NCI-H2029 treated with DMSO at 0.1 percent for 48 hours (cell line): ENCODE measurements at regions not wholly inside any gene's neighbourhood (a gene's known extent, or its start where the extent isn't known, plus 50 kb on each side); places are given as distances from the start of the nearest gene placed in this dataset.
"Not testable (repeated sequence)": the region's sequence is repeated elsewhere in the genome, so short reads cannot be mapped to it uniquely, and the experiment has no call there.

Experiments used
- DNase-seq: peaks from one replicate; lab custom pipeline; 2025; lab: John Stamatoyannopoulos, UW

DNA sequence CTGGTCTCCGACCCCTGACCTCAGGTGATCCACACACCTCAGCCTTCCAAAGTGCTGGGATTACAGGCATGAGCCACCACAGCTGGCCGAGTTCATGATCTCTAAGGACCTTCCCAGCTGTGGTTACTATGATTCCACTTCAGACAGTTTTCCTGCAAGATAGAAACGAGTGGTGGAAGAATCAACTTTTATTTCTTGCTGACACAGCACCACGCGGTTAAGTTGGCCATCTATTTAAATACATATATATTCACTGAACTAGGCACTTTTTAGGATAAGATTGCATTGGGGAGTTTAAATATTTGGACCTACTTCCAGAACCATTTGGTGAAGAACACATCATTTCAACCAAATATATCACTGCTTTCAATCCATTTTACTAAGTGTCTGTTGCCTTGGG, 213.4 kb downstream of the TBX5 start:
- no peak for DNase-seq

DNA sequence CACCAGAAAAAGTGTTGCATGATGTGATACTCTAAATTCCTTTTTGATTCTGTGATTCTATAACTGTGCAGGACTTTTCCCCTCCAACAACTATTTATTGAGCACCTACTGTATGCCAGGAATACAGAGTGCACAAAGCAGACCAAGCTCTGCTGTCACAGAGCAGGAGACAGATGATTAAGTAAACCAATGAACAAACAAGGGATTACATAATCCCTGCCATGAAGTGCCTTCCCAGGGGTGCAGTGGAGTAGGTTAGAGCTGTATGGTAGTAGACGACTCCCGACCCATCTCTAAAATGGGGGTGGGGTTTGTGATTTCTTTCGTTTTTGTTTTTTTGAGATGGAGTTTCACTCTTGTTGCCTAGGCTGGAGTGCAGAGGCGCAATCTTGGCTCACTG, 213.9 kb downstream of the TBX5 start:
- DNase-seq = no peak

DNA sequence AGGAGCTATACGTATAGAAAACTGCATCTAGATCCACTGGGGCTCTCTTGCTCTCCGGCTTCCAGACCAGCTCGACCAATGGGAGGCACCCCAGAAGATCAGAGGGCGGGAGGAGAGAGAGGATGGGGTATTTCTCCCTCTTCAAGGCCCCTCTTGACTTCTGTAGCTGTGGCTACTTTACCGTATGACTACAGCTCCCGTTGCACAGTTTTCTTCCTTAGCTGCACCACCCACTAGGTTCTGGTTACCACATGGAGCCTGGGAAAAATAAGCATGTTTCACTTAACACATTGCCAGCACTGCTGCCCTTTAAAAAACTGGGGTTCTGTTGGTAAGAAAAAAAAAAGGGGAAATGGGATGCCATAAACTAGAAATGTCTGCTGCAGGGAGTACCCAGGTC, 214.4 kb downstream of the TBX5 start:
- DNase-seq = no peak

DNA sequence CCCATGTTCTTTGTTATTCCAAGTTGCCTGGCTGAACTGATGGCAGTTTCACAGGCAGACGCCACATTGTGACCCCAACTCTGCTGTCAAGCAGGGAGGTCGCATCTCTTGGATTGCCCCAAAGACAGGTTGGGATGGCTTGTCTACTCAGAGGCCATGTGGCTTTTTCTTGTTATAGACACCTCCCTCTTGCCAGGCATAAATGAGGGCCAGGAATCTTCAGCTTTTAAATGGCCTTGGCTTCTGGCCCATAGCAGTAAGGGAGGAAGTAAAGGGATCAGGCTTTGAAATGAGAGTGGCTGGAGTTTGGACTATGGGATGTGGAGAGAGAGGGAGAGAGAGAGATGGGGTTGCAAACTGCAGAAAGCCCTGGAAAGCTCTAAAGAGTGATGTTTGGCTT, 215.0 kb downstream of the TBX5 start:
- DNase-seq = peak; percentile 23

DNA sequence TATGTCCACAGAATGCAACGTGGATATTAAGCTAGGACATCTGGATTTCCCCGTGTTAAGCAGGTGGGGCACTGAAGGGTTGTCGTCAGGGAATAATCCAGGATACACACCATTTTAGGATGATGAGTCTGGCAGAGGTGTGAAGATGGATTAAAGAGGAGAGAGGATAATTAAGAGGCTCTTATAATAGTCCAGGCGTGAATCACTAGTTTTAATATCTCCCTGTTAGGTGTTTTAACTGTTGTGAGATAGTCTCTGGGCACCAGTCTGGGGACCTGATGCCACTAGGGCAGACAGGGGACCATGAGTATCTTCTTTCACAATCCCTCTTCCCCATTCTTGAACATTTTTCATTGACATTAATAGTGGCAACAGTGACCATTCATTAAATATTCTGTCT, 216.7 kb downstream of the TBX5 start:
- DNase-seq = no peak

DNA sequence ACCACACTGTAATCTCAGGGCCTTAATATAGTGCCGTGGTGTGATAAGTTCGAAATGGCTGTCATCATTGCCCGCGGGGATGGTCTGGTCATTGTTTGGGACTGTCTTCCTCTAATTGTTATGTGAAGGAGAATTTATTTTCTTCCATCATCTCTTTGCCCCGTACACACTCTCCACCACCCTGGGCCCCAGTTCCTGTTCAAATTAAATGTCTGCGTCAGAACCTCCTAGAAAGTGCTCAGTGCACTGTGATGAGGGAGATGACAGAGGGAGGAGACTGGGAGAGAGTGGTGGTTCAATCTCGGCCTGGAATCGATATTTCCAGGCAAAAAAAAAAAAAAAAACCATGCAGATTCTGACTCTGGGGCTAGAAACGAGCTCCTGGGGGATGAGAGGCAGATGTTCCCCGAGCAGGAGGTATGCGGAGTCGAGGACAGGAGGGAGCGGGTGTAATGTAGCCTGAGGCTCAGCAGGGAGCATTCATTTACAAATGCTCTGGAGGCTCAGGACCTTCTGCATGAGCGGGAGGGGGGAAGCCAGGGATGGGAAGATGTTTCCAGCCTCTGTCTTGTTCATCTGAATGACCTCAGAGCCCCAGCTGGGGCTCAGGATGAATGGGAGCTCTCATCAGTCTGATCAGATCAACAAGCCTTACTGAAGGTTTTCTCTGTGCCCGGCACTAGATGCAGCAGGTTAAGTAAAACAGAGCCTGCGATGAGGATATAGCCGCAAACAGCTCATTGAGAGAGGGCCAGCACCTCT, 219.5 kb downstream of the TBX5 start:
- DNase-seq = no peak

DNA sequence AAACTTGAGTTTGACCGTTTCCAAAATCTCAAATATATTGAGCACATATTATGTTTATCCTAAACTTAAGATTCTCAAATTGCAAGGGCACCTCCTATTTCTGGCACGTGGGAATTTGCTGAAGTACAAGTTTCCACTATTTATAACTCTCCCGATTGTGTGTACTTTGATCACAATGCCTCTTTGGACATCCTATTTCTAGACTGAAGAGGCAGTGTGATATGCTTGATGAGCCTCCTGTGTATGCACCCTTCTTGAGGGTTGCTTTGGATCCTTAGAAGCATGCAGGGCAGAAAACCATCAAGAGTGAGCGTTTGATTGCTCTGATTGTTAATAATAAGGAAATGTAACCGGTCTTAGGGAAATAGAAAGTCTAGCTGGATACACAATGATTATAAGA, 218.9 kb upstream of the RBM19 start:
- DNase-seq = no peak

DNA sequence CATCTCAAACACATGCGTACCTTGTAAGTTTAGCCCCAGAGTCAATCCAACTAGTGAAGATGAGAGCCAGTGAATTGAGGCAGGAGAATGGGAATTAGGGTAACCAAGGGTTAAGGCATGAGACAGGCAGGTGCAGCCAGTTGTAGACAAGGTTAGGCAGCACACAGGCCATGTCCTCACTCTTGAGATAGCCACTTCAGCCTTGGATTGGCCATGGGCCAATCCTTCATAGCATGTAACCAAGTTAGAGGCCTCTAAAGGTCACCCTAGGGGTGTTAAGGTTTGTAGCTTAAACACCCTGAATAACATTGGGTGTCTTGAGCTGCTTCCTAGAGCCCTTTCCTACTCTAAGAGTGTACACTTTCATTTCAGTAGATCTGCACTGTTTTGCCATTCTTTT, 208.2 kb upstream of the RBM19 start:
- peak; percentile 51 for DNase-seq

DNA sequence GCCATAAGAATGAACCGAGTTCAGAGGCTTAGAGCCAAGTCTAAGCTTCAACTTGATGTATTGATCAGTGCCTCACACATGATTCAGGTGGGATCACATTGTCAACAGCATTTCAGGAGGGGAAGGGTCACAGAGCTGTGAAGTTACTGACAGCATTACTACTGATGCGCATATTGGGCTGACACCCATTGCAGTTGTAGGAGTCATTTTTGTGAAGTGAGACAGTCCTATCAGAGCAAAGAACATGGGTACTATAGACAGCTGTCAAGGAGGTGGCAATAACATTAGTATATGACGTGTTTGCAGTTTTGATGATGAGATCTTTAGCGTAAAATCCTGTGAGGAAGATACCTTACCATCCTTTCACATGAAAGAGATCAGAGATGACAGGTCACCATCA, 206.0 kb upstream of the RBM19 start:
- no peak for DNase-seq

DNA sequence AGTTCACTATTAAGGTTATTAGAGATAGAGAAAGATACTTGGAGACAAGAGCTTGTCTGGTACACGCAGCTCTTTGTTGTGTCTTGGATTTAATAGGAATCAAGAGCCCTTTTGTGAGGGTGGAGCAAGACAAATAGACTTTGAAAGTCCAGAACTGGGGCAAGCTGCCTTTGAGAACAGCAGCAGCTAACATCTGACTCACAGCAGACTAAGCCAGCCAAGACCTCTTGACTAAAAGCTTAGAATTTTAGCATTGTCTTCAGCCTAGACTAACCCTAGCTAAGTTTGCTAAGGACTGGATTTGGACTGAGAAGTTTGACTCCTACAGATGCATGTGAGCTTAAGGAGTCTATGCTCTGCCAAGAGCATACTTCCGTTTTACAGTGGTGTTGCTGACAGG, 201.9 kb upstream of the RBM19 start:
- no peak for DNase-seq

DNA sequence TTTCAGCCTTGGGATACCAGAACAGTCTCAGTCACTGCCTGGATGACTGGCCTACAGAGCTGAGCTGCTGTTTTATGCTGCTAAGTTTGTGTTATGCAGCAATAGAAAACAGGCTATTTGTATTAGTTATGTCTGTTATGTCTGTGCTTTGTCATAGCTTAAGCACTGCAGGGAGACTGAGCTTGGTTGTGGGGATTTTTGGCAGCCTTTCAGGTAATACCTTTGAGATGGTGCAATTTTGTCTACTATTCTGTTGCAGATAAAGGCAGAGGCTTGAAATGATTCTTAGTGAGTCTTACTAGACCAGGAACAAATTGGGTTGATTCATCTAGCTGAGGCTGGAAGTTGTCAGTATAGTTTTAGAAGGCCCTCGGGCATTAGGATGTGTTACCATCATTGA, 201.3 kb upstream of the RBM19 start:
- DNase-seq = no peak

DNA sequence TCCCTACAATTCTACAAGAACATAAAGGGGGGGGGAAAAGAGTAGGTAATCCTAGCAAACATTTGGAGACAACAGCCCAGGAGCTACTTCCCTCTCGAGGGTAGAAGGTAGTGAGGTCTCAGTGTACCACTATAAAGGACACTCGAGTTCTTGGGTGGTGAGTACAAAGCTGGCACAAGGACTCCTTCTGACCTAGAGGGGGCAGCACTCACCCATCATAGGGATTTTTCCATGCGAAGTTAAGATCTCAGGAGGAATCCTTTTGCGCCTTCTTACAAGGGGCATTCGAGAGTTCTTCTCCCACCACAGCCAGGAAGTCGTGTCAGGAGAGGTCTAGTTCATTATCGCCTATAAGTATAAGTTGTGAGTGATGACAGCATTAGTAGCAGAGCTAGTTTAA, 200.2 kb upstream of the RBM19 start:
- peak; percentile 44 for DNase-seq

DNA sequence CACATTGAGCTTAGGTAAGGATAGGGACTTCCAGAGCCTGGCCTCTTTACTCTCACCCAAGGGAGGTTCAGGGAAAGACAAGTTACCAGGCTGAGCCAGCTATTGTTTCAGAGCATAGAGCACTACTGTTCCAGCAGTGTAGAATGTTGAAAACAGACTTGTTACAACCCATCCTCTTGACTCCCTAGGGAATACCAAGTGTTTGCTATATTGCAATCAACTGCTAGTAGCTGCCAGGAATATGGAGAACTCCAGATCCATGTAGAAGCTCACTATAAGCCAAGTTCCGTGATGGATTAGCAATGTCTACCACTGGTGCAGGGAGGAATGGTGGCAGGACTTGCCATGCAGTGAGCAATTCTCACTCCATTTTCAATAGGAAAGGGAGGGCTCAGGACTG, 199.8 kb upstream of the RBM19 start:
- no peak for DNase-seq

DNA sequence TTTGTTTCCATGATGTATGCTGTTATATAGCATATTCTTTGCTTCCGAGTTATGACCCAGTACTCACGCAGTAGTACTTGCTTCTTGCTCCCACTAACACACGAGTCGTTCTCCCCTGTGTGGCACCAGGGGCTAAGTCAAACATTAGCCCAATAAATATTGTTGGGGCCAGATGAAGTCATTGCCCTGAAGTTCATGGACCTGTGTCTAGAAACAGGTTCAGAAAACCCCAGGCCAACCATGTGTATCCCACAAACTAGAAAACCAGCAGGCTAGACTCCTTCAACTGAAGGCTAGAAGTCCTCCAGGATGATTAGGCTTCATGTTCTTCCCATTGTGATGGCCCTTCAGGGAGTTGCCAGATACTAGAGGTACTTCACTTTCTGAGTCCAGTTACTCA, 198.2 kb upstream of the RBM19 start:
- no peak for DNase-seq

DNA sequence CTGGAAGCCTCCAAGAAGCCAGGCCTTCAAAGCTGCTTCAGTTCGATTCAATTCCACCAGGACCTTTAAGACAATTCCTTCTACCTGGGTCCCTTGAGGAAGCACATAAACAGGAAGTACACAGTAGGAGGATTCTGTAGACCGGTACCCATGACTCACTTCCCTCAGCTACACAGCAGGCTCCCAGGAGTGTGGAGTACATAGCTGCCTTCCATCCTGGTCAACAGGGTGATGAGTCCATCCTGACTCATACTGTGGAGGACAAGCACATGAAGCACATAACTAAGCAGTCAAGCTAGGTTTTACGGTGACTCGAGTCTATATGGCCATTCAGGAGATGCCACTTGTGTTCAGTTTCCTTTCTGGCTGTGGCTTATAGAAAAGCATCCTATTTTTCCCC, 197.6 kb upstream of the RBM19 start:
- DNase-seq = no peak

DNA sequence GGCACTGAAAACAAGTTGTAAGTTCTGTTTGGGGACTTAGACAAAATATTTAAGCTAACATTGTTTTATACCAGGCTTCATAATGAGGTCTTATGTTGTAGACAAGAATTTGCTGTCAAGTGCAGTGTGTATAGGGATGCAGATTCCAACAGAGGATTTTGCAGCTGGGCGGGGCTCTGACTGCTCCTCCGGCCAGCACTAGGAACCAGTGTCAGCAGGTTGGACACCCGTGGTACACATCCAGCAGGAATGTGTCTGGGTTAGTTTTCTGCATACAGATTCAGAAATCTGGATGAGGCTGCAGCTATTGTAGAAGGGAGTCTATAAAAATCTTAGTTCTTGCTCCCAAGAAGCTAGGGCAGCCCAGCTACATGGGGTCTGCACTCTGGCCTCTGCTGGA, 194.3 kb upstream of the RBM19 start:
- DNase-seq = no peak

DNA sequence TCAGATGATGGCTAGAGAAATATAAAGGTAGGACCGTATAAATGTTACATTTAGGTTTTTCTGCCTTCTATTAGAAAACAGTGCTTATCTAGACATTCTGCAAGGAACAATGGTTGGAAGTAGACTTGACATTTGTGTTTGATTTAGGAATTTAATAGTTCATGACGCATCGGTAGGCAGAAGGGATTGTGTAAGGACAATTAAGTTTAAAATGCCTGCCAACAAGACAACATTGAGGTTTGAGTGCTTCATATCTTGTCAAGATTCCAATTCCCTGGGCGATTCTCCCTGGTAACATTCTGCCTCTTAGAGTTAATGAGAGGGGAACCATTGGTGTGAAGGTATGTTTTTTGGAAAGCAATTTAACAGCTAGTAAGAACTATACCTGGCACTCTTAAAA, 186.8 kb upstream of the RBM19 start:
- no peak for DNase-seq

DNA sequence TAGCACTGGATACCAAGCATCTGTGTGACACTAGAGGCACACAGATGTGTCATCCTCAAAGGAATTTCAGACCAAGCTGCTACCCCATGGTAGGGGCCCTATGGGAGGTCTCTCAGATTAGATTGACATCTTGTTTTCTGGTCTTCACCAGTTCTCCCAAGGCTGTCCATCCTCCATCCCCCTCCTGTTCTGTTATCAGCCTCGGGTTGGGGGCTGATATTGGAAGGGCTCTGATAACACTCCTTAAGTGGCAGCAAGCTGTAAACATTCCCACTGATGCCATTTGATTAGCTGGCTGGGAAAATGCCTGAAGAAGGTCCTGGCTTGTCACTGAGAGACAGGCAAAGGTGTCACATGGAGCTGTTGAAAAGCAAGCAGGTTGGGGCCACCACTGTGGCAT, 185.9 kb upstream of the RBM19 start:
- DNase-seq = no peak

DNA sequence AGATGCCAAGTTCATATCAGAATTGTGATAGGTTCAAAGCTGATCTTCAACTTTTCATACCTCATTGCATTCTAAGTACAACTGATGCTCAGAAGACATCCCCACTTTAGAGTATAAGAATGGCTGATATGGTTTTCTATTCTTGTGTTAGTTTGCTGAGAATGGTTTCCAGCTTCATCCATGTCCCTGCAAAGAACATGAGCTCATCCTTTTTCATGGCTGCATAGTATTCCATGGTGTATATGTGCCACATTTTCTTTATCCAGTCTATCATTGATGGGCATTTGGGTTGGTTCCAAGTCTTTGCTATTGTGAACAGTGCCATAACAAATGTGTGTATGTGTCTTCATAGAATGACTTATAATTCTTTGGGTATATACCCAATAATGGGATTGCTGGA, 184.5 kb upstream of the RBM19 start:
- DNase-seq = not testable (repeated sequence)

DNA sequence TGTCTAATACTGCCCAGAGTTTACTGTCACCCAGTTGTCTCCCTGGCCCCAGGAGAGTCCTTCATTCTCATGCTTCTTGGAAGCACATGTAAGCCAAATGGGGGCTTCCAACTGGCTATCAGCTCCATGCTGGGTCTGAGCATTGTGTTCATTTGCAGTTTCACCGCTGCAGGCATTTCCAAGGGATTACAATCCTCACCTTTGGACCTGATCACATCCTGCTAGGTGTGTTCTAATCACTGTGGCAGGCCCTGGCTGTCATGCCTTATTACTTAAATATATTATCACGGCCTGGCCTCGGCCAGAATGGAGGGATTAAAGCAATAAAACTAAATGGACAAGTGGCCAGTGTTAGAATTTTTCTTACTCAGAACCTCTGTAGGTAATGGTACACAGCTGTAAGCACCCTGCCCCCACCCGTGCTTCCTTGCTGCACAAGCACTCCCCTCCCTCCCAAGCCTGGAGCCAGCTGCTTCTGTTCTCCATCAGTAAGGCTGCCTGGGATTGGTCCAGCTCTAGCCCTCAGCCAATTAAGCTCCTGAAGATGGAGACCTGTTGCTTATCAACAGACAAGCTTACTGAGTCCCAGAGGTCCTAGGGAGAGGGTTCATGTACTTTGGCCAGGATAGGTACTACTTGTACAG, 175.9 kb upstream of the RBM19 start:
- no peak for DNase-seq

DNA sequence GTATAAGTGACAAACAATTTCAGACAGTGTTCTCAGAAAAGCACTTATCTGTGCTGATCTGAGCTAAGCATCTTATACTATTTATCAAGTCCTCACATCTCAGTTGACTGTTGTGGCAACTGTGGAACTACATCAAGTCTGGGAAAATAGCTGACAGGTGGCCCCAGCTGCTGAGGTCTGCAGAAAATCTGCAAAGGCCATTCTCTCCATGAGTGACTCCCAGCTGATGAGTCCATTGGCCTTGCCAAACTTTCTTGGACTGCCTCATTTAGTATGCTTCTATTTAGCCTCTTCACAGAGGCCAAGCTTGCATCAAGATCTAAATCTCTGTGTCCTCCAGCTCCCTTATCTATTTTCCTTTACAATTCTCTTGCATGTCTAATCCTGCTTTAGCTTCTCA, 174.5 kb upstream of the RBM19 start:
- no peak for DNase-seq

DNA sequence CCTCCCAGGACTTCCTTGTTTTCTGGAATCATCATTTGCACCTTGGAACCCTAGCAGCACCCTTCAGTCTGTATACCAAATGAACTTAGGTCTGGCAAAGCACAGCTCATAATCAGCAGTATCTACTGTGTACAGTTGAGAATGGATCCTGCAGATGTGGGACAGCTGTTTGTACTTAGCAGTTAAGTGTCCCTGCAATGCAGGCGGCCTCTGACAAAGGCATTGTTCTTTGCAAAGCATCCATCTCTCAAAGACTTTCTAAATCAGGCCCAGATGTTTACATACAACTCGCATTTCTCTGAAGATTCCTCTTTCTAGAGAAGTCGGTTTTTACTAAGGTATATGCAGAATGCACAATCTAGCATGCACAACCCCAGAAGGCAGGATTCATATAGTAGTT, 170.5 kb upstream of the RBM19 start:
- DNase-seq = no peak

DNA sequence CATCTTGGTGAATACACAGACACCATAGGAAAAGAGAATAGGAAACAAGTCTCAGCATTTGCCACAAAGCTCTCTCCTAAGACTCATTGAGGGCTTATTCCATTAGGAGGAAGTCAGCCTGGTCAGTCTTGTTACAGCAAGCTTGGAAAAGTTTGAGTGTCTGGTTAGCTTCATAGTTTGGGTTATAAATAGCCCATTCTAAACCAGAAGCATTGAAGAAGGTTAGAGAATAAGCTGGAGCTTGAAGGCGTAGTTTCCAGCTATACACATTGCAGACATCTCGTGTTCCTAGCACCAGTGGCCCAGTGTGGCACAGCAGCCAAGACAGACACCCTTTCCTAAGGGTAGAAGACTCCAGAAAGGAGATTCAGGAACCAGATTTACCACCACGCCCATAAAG, 168.8 kb upstream of the RBM19 start:
- DNase-seq = no peak

DNA sequence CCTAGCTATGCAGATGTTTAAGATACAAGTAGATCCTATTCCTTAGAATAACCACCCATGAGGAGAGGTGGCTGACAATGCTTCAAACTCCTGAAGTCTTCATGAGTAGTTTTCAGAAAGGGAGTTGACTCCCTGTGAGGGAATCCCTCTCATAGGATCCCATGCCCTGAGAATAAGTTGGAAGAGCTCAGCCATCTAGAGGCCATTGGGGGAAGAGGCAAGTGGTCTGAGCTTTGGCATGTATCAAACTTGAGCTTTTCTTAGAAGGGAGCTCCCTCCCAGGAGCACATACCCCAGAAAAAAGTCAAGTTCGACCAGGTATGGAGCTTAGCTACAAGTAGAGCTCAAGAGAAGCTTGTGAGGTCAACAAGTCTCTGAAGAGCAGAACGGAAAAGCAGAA, 165.7 kb upstream of the RBM19 start:
- DNase-seq = no peak
